LHCN-M2 (cell line): ENCODE measurements at regions not wholly inside any gene's neighbourhood (a gene's known extent, or its start where the extent isn't known, plus 50 kb on each side); places are given as distances from the start of the nearest gene placed in this dataset.

ENCODE experiments used
- DNase-seq: peaks from one replicate; pipeline ENCODE4 v3.0.0-alpha.2; 2012; ENCODE audit warnings: low read depth

DNA sequence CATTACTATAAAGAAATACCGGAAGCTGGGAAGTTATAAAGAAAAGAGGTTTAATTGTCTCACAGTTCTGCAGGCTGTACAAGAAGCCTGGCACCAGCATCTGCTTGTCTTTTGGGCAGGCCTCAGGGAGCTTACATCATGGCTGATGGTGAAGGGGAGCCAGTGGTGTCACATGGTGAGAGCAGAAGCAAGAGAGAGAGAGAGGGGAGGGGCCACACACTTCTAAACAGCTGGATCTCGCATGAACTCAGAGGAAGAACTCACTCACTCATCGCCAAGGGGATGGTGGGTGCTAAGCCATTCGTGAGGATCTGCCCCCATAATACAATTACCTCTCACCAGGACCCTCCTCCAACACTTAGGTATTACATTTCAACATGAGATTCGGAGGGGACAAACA is 51.8 kb upstream of the ANKRD34C start:
- DNase-seq: peak; percentile 2

GRCh38 chr15:79222808-79223207 is 59.7 kb upstream of the ANKRD34C start:
- DNase-seq: no peak

DNA sequence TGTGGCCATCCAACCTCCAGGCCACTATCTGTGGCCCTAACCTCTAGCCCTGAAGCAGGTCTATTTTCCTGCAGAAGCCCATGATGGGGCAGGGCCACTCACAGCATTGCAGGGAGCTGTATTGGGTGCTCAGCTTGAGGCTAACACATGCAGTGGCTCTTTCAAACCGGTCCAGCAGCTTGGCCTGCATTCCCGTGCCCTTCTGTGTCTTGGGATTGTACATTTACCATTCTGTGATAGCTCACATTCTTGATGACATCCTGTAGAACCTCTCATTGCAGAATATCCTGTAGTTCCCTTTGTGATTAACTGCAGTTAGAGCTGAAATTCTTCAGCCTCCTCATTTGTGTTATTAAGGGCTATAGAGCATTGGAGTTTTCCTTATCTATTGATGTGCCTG is 60.8 kb upstream of the ANKRD34C start:
- DNase-seq: no peak

DNA sequence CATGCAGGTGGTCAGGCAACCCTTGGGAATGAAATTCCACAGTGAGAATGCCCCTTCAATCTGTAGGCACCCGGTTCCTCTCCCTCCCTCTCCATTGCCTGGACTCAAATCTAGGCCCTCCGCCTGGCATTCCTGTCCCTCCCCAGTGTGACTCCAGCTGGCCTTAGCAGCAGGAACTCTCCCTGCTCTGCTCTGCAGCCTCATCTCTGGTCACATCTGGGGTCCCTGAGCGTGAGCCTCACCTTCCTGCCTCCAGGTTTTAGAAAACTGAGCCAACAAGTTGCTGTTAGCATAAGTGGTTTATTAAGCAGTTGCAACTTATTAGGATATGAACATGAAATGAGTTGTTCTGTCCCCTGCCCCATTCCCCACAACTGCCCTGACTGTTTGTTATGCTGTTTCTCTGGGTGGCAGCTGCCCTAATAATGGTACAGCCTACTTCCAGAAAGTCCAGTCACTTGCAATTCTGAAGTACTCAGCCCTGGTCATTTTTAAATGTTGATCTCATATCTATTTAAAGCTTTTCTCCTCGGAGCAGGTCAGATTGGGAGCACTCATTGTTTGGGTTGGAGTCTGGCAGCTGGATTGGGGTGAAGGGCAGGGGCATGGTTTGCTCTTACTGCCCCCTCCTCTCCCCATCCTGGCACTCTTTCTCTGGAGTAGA is 63.0 kb upstream of the ANKRD34C start:
- no peak for DNase-seq

DNA sequence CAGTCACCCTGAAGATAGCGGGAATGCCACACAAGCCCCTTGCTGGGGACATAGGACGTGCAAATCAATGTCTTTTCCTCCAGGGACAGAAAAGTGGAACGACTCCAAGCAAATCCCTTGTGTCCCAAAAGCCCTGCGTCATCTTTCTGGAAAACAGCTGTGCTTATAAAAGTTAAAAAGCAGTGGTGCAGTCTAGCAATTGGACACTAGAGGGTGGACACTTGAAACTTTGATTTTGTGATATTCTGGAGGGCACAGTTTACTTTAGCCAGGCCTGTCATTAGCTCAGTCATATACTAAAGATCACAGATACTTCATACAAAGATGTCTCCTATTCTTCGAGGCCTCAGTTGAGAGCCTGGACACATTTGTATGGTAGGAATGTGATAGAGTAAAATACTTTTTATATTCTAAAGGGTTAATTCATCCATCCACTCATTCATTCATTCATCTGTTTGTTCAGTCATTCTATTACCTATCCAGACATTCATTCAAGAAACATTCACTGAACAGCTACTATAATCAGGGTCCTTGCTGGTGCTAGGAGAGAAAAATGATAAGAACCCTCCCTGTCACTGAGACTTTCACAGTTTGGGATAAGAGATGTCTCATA is 63.8 kb upstream of the ANKRD34C start:
- DNase-seq: peak; percentile 48

DNA sequence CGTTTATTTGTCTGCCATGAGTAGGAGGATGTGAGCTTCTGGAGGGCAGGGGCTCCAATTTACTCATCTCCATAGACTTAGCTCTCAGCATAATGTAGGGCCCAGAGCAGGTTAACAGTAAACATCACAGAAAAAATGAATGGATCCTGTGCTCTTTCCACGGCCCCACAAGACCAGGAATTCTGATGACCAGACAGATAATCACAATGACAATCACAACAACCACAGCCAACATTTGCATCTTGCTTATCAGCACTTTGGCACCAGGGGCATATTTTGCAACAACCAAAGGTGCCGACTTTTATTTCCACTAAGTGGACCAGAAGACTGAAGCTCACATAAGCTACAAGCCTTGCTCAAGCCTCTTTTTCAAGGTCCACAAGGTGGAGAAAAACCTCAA is 68.9 kb upstream of the ANKRD34C start:
- DNase-seq: no peak

GRCh38 chr15:79212589-79213157 is 69.8 kb upstream of the ANKRD34C start:
- no peak for DNase-seq

DNA sequence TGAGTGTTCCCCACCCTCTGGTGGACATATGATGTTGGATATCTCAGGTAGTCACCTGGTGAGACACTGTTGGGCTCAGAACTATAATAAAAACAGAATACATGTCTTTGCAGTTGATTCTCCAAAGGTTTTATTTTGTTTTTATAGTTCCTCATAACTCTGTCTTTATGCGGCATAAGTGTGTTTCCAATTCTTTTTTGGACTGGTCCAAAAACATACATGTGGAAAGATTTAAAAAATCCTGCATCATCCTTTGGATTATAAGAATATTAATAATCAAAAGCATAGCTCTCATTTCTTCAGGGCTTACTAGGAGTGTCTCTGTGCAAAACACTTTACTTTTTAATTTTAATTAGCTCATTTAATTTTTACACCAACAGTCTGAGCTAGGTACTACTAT is 71.0 kb upstream of the ANKRD34C start:
- no peak for DNase-seq

DNA sequence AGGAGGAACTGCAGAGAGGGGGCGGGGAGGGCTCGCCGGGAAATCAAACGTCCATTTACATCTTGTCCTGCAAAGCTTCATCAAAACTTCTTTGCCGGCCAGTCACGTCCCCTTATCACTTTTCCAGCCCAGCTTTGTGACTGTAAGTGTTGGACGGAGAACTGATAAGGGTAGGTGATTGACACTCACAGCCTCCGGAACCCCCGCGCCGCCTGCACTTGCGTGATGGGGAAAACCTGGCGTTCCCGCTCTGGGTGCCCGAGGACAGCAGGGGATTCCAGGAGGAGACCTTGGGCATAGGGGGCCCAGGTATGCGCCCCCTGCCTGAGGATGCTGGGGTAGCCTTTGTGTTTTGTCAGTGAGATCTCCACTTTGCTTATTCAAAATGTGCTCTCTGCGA is 72.8 kb upstream of the ANKRD34C start:
- no peak for DNase-seq

GRCh38 chr15:79209116-79209515 is 73.4 kb upstream of the ANKRD34C start:
- DNase-seq: no peak

- no peak for DNase-seq
Observed at GRCh38 chr15:79208179-79208578, 74.3 kb upstream of the ANKRD34C start.

DNA sequence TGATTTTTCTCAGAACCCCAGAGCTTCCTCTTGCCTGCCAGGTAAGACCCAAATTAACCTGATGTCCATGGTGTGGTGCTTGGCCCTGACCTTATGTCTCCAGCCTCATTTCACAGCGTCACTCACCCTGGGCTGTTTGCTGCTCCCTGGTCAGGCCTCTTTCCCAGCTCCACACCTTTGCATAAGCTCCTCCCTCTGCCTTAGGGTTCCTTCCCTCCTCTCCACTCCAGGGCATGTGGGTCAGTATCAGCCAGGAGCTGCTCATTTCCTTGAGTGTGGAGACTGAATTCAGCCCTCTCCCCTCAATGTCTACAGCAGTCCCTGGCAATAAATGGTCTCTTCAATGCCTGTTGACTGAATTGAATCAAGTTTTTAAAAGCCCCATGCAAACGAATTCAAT is 75.6 kb upstream of the ANKRD34C start:
- DNase-seq: no peak

DNA sequence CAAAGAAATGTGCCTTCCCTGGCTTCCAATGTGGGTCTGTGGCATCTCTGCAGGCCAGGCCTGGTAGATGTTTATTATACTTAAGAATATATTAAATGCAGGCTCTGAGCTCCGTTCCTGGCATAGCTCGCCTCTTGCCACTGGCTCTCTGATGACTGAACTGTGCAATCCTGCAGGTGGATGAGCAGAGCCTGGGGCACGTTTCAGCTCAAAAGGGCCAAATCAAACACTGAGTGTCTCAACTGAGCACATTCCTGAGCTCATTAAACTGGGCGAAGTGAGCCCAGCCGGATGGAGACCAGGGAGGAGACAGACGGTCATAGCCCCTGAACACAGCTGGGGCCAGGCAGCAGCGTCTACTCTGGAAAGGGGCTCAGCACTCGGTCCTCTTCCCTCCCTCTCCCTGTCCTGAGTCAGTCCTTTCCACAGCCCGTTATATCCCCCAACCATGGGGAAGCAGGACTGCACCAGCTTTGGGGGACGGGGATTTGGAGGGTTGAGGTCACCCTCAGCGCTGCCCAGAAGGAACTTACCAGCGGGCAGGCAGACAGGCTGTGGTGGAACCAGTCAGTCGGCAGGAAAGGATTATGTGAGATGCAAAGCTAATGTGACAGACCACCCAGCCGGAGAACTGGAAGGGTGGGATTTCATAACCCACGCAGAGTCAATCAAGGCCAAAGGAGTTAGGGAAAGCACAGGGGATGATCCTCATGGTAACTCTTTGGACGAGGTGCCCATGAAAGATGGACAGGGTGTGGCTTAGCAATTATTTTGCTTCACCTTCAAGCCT is 77.4 kb upstream of the ANKRD34C start:
- DNase-seq: no peak

- DNase-seq: no peak
Observed at GRCh38 chr15:79198461-79198860, 84.1 kb upstream of the ANKRD34C start.

GRCh38 chr15:79197285-79197684 is 85.2 kb upstream of the ANKRD34C start:
- no peak for DNase-seq

DNA sequence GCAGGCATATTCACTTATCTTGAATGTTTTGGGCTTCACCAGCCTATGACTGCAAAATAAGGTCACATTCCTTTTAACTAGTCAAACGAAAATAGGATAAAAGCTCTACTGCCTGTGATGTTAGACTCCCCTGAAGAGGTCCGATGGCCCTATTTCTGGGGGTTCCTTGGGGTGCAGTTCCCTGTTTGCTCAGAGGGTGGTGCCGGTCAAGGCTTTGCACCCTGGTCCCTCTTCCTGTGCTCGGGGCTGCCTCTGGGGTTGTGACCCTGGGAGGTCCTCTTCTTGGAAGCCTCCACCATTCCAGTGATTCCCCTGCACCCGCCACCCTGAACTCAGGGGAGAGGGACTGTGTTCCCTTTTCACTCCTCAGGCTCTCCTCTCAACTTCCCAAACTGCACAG is 86.7 kb upstream of the ANKRD34C start:
- no peak for DNase-seq

- DNase-seq: no peak
Observed at GRCh38 chr15:79195239-79195638, 87.3 kb upstream of the ANKRD34C start.

DNA sequence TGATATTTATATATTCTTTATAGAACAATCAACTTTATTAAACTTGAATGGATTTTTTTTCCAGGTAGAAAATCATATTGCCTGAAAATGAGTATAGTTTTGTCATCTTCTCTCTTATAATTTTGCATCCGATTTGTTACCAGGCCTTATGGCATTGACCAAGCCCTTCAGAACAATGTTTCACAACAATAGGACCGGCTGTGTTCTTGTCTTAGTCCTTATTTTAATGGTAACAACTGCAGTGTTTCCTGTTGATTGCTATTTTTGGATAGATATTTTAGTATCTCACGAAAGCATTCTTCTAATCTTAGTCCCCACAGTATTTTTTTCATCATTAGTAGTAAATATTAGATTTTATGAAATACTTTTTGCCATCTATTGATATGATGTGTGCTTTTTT is 88.1 kb upstream of the ANKRD34C start:
- DNase-seq: no peak

- DNase-seq: no peak
Observed at GRCh38 chr15:79193549-79193948, 89.0 kb upstream of the ANKRD34C start.

DNA sequence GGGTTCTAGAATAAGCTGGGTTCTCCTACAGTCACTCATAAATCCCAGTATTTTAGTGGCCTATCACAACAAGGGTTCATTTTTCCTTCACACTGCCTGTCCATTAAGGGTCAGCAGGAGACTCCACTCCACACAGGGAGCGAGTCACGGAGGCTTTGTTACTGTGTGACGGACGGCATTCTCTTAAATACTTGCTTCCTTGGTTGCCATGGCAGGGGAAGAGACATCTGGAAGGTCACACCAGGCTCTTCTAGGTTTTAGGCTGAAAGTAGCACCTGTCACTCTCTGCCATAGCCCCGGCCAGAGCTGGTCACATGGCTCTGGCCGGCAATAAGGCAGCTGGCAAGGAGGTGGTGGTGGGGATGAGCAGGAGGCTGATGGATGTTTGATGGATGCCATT is 89.4 kb upstream of the ANKRD34C start:
- DNase-seq: peak; percentile 43

GRCh38 chr15:79192462-79193036 is 90.0 kb upstream of the ANKRD34C start:
- peak; percentile 86 for DNase-seq

DNA sequence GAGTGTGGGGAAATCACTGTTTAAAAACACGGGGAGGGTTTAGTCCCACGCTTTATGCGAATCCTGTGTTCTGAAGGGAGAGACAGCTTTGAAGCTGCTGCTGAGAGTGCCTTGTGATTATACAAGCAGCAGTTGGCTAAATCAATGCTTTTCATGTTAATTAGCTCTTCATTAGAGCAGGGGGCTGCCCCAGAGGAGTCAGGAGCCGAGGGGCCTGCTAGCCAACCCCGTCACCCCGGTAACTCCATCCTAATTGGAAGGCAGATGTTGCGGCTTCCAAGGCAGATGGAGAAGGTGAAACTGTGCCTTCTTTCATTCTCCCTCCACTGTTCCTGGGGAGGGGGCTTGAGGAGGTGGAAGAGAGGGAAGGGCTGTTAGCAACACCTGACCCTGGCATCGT is 92.4 kb upstream of the ANKRD34C start:
- DNase-seq: no peak
